Endodermal cell (in vitro differentiated cells): ENCODE measurements at regions not wholly inside any gene's neighbourhood (a gene's known extent, or its start where the extent isn't known, plus 50 kb on each side); places are given as distances from the start of the nearest gene placed in this dataset.

Experiments
- DNase-seq: peaks from one replicate; pipeline ENCODE4 v3.0.0-alpha.2; 2017
- H3K27ac ChIP-seq: 2 replicates; pipeline ENCODE4 v1.5.1; 2013; ENCODE audit warnings: mild to moderate bottlenecking, low read depth, low read length, moderate library complexity
- H3K27me3 ChIP-seq: 2 replicates; pipeline ENCODE4 v1.6.1; 2013; ENCODE audit warnings: mild to moderate bottlenecking, low read length, moderate library complexity; ENCODE audit not compliant: insufficient read depth, control insufficient read depth, poor library complexity, severe bottlenecking
- H3K36me3 ChIP-seq: 2 replicates; pipeline ENCODE4 v1.7.0; 2013; ENCODE audit warnings: mild to moderate bottlenecking, low read length, moderate library complexity; ENCODE audit not compliant: control insufficient read depth, insufficient read depth
- H3K4me1 ChIP-seq: one replicate; pipeline ENCODE4 v1.7.0; 2013; ENCODE audit warnings: low read length; ENCODE audit not compliant: control insufficient read depth, insufficient read depth
- H3K4me3 ChIP-seq: 2 replicates; pipeline ENCODE4 v1.5.1; 2013; ENCODE audit warnings: mild to moderate bottlenecking, low read length, moderate library complexity
- H3K9ac ChIP-seq: 2 replicates; pipeline ENCODE4 v1.6.1; 2013; ENCODE audit warnings: mild to moderate bottlenecking, low read length, moderate library complexity; ENCODE audit not compliant: poor library complexity, severe bottlenecking; ENCODE audit errors: extremely low read depth
- H3K9me3 ChIP-seq: 2 replicates; pipeline ENCODE4 v1.6.1; 2013; ENCODE audit warnings: mild to moderate bottlenecking, low read length, moderate library complexity; ENCODE audit not compliant: control insufficient read depth
- H3K27ac Mint-ChIP-seq: 2 replicates; pipeline ENCODE4 v1.8.0; 2020; ENCODE audit warnings: mixed read lengths
- H3K27me3 Mint-ChIP-seq: 2 replicates; pipeline ENCODE4 v1.8.0; 2021; ENCODE audit warnings: mild to moderate bottlenecking, mixed read lengths; ENCODE audit not compliant: insufficient read depth
- H3K36me3 Mint-ChIP-seq: 2 replicates; pipeline ENCODE4 v1.8.0; 2020; ENCODE audit warnings: low read depth, mixed read lengths
- H3K4me1 Mint-ChIP-seq: 2 replicates; pipeline ENCODE4 v1.8.0; 2020; ENCODE audit warnings: mixed read lengths
- H3K4me3 Mint-ChIP-seq: 2 replicates; pipeline ENCODE4 v1.8.0; 2020; ENCODE audit warnings: mild to moderate bottlenecking, moderate library complexity, mixed read lengths
- H3K9me3 Mint-ChIP-seq: 2 replicates; pipeline ENCODE4 v1.8.0; 2020; ENCODE audit warnings: mild to moderate bottlenecking, mixed read lengths
- WGBS, 2 experiments: methylation state at CpG; one replicate each; pipeline versions ENCODE4 v1.1.5 to v1.1.7; 2013; ENCODE audit warnings: missing lambda C conversion rate in 2 of 2, mixed read lengths in 1 of 2; ENCODE audit not compliant: insufficient coverage in 1 of 2, insufficient read length in 1 of 2; 5-methylcytosine and 5-hydroxymethylcytosine counted together
- TF ChIP-seq, protein P1 (sequence below): fragments of 200-600 bp; sonication (generic); conservative IDR thresholded peaks from 2 replicates; pipeline ENCODE4 v1.5.0; 2021; ENCODE audit warnings: antibody characterized with exemption, mild to moderate bottlenecking

DNA sequence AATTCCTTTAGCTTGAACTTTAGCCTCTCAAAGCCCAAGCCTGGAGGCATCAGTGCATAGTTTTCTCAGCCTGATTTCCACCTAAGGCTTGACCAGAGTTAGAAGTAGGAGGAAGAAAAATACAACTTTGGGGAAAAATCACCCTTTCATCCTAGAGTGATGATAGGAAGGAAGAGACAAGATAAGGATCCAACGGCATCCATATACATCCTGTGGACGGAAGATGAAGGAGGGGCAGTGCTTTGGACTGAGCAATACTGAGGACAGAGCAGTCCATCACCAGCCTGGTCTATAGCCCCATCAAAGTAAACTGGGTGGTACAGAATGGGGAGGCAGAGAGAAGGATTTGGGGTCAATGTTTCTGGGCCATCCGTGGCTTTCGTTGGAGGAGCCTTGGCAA, 247.9 kb downstream of the FAM76B start:
- Mint-ChIP-seq H3K4me3 (no peak overlapping the region), H3K9me3 (no peaks in the 10 kb centered on the region), H3K27ac (no peak overlapping the region), H3K36me3 (no peaks in the 10 kb centered on the region), H3K4me1 (no peaks in the 10 kb centered on the region), H3K27me3 (peaks cover 2% of the 10 kb centered on the region)
- no peak overlapping the region for H3K27ac ChIP-seq
- H3K9ac ChIP-seq: no peak overlapping the region
- no peaks in the 10 kb centered on the region for H3K9me3 ChIP-seq
- 95 to 100% methylated on average over 2 to 4 of the region's 4 CpGs for WGBS, 2 experiments
- no peak overlapping the region for H3K4me3 ChIP-seq
- DNase-seq: no peak
- no peaks in the 10 kb centered on the region for H3K27me3 ChIP-seq
- no peaks in the 10 kb centered on the region for H3K36me3 ChIP-seq
- TF ChIP-seq, protein P1, sequence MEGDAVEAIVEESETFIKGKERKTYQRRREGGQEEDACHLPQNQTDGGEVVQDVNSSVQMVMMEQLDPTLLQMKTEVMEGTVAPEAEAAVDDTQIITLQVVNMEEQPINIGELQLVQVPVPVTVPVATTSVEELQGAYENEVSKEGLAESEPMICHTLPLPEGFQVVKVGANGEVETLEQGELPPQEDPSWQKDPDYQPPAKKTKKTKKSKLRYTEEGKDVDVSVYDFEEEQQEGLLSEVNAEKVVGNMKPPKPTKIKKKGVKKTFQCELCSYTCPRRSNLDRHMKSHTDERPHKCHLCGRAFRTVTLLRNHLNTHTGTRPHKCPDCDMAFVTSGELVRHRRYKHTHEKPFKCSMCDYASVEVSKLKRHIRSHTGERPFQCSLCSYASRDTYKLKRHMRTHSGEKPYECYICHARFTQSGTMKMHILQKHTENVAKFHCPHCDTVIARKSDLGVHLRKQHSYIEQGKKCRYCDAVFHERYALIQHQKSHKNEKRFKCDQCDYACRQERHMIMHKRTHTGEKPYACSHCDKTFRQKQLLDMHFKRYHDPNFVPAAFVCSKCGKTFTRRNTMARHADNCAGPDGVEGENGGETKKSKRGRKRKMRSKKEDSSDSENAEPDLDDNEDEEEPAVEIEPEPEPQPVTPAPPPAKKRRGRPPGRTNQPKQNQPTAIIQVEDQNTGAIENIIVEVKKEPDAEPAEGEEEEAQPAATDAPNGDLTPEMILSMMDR: no peak
- no peaks in the 10 kb centered on the region for H3K4me1 ChIP-seq

DNA sequence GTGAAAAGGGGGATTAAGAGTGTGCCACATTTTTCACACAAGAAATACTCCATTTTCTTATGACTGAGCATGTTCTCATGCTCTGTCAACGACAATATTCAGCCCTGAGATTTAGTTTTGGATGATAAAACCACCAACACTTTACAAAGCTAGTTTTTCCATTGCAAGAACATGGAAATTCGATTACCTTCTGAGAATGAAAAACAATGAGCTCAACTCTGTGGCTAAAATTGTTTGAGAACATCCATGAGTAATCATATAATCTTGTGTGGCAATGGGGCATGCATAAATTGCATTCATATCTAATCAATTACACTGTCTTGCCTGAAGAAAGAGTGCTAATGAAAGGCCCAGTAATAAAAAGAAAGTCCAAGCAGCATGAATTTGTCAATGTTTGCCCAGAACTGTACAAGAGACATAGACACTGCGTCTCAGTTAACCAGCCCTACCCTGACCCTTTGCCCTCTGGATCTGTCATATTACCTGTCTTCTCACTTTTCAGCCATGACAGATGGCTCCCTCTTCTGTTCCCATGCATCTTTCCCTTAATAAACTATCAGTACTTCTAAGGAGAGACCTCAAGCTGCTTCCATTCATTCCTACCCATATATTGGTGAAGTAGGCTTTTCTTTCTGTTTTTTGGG, 253.4 kb downstream of the FAM76B start:
- H3K4me3 Mint-ChIP-seq: no peak overlapping the region
- DNase-seq: no peak
- no peaks in the 10 kb centered on the region for H3K9me3 Mint-ChIP-seq
- H3K36me3 Mint-ChIP-seq: no peaks in the 10 kb centered on the region
- peaks cover 2% of the 10 kb centered on the region for H3K27me3 Mint-ChIP-seq
- no peak overlapping the region for H3K27ac Mint-ChIP-seq
- Histone ChIP-seq H3K27me3 (no peaks in the 10 kb centered on the region), H3K4me1 (no peaks in the 10 kb centered on the region), H3K9ac (no peak overlapping the region), H3K4me3 (no peak overlapping the region), H3K36me3 (no peaks in the 10 kb centered on the region), H3K27ac (no peak overlapping the region), H3K9me3 (no peaks in the 10 kb centered on the region)
- TF ChIP-seq, protein P1: no peak
- H3K4me1 Mint-ChIP-seq: no peaks in the 10 kb centered on the region
- 83 to 90% methylated on average over 2 to 3 of the region's 3 CpGs for WGBS, 2 experiments

DNA sequence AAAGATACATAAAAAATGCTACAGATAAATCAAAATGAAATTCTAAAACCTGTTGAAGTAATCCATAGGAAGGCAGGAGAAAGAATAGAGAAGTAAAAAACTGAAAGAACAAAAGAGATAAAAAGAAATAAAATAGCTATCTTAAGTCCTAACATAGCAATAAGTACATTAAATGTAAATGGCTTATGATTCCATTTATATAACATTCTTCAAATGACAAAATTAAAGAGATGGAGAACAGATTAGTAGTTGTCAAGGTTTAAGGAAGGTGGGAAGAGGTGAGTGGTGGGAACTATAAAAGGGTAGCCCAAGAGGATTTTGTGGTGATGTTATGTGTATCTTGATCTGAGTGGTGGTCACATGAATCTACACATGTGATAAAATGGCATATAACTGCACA, 254.8 kb downstream of the FAM76B start:
- H3K4me3 ChIP-seq: no peak overlapping the region
- H3K27me3 ChIP-seq: no peaks in the 10 kb centered on the region
- no peaks in the 10 kb centered on the region for H3K36me3 ChIP-seq
- Mint-ChIP-seq H3K36me3 (no peaks in the 10 kb centered on the region), H3K4me3 (no peak overlapping the region), H3K27ac (no peak overlapping the region), H3K9me3 (no peaks in the 10 kb centered on the region), H3K4me1 (no peaks in the 10 kb centered on the region), H3K27me3 (peaks cover under 1% of the 10 kb centered on the region)
- no peak overlapping the region for H3K9ac ChIP-seq
- DNase-seq: no peak
- no peaks in the 10 kb centered on the region for H3K9me3 ChIP-seq
- TF ChIP-seq, protein P1: no peak
- H3K27ac ChIP-seq: no peak overlapping the region
- no peaks in the 10 kb centered on the region for H3K4me1 ChIP-seq
